OCI-LY3 (cell line): ENCODE measurements at regions not wholly inside any gene's neighbourhood (a gene's known extent, or its start where the extent isn't known, plus 50 kb on each side); places are given as distances from the start of the nearest gene placed in this dataset.

Source experiments
- H2AFZ ChIP-seq: fragments of 200-600, 300-600 bp; shearing (Covaris generic); 2 replicates; pipeline ENCODE4 v1.6.0; 2014; ENCODE audit warnings: antibody characterized with exemption, low read depth, low read length
- H3K27ac ChIP-seq: fragments of 200-600, 300-600 bp; sonication (generic); 2 replicates; pipeline ENCODE4 v1.5.1; 2014; ENCODE audit warnings: mild to moderate bottlenecking, low read length, moderate library complexity, mixed read lengths
- H3K27me3 ChIP-seq: fragments of 200-600, 300-600 bp; sonication (generic); 2 replicates; pipeline ENCODE4 v1.6.1; 2014; ENCODE audit warnings: low read depth, low read length, mixed read lengths
- H3K36me3 ChIP-seq: fragments of 200-600, 300-600 bp; sonication (generic); replicated peaks from 2 replicates; pipeline ENCODE3; 2014; ENCODE audit warnings: low read depth, low read length, mixed read lengths
- H3K4me1 ChIP-seq: fragments of 300-600, 200-600 bp; sonication (generic); 2 replicates; pipeline ENCODE4 v1.6.1; 2014; ENCODE audit warnings: low read length, mixed read lengths
- H3K4me2 ChIP-seq: fragments of 200-600, 300-600 bp; sonication (generic); 2 replicates; pipeline ENCODE4 v1.6.1; 2014; ENCODE audit warnings: low read length, mixed read lengths
- H3K4me3 ChIP-seq: fragments of 300-600, 200-600 bp; sonication (generic); 2 replicates; pipeline ENCODE4 v1.5.1; 2014; ENCODE audit warnings: antibody characterized with exemption, mild to moderate bottlenecking, low read length, moderate library complexity
- H3K79me2 ChIP-seq: fragments of 300-600, 200-600 bp; shearing (Covaris generic); 2 replicates; pipeline ENCODE4 v1.6.1; 2014; ENCODE audit warnings: mild to moderate bottlenecking, low read length, mixed read lengths
- H3K9ac ChIP-seq: fragments of 300-600, 200-600 bp; shearing (Covaris generic); 2 replicates; pipeline ENCODE4 v1.6.0; 2014; ENCODE audit warnings: mild to moderate bottlenecking, low read length, moderate library complexity
- H3K9me3 ChIP-seq: fragments of 200-600, 300-600 bp; shearing (Covaris generic); 2 replicates; pipeline ENCODE4 v1.6.1; 2014; ENCODE audit warnings: low read length, mixed read lengths; ENCODE audit not compliant: insufficient read depth
- H4K20me1 ChIP-seq: fragments of 200-600, 300-600 bp; sonication (generic); 2 replicates; pipeline ENCODE4 v1.6.1; 2016; ENCODE audit warnings: low read length, mixed read lengths; ENCODE audit not compliant: insufficient read depth
- CTCF ChIP-seq: fragments of 200-600, 300-600 bp; sonication (generic); IDR thresholded peaks from 2 replicates; pipeline ENCODE4 v1.5.1; 2014; ENCODE audit warnings: antibody characterized with exemption, low read length, low read depth
- EZH2phosphoT487 ChIP-seq: fragments of 200-600 bp; shearing (Covaris generic); IDR thresholded peaks from 2 replicates; pipeline ENCODE4 v1.6.1; 2018; ENCODE audit warnings: antibody characterized with exemption, mixed run types, low read depth

DNA sequence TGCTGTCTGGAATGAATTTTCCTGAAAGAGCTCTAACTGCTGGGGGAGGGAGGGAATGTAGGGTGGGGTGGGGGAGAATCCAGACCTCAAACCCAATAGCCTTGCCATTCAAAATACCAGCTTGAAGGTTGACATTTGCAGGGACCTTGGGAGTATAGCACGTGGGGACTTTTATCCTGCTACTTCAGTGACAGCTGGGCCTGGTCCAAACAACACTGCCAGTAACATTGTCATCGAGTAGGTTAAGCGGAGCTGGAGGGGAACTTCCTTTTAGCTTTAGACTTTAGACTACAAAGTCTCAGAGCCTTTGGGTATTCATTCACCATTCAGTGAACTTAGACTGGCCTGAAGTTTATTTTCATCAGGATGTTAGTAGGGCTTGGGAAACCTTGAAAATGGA, 248.7 kb downstream of the MEIS1 start:
- Histone ChIP-seq H2AFZ (no peak overlapping the region), H3K4me3 (no peak overlapping the region), H3K27ac (no peak overlapping the region), H3K36me3 (no peaks in the 10 kb centered on the region), H3K27me3 (no peaks in the 10 kb centered on the region), H3K79me2 (no peaks in the 10 kb centered on the region), H4K20me1 (no peaks in the 10 kb centered on the region), H3K4me1 (peaks cover 7% of the 10 kb centered on the region), H3K9me3 (no peaks in the 10 kb centered on the region), H3K4me2 (no peak overlapping the region), H3K9ac (no peak overlapping the region)
- TF ChIP-seq EZH2phosphoT487, result no peak
- no peak for TF ChIP-seq CTCF

DNA sequence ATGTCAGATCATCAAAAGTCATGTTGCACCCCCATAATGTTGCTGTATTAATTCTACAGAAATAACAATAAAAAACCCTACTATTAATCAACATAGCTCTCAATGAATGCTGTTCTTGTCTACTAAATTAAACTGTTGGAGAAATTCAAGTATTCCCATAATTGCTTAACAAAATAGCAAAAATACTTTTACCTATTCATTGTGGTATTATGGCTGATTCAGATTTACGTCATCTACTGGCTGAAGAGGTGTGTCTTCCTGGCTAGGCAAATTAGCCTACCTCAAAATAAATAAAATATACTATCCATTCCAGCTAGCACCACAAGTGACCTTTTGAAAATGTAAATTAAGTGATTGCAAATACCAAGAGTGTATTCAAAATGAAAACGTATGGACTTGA, 249.4 kb downstream of the MEIS1 start:
- Histone ChIP-seq H3K9ac (no peak overlapping the region), H3K27ac (no peak overlapping the region), H3K79me2 (no peaks in the 10 kb centered on the region), H3K9me3 (no peaks in the 10 kb centered on the region), H3K4me2 (no peak overlapping the region), H3K4me1 (peaks cover 7% of the 10 kb centered on the region), H3K27me3 (no peaks in the 10 kb centered on the region), H2AFZ (no peak overlapping the region), H4K20me1 (no peaks in the 10 kb centered on the region), H3K36me3 (no peaks in the 10 kb centered on the region), H3K4me3 (no peak overlapping the region)
- no peak for TF ChIP-seq CTCF
- no peak for TF ChIP-seq EZH2phosphoT487

DNA sequence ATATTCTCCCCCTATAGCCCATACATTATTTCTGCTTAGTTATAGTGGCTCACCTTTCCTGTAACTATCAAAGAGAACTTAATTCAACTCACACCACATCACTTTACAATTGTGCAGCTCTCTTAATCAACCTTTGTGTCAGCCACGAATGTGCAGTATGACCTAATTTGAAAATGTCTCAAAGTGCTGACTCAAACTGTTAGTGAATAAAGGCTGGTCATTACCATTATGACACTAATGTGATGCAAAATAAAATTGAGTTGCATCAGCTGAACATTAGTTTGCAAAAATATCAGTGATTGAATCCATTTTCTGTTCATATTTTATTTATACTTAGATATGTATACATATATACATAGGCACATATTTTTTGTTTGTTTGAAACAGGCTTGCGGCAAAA, 251.8 kb downstream of the MEIS1 start:
- H3K36me3 ChIP-seq, result no peaks in the 10 kb centered on the region
- H4K20me1 ChIP-seq, result no peaks in the 10 kb centered on the region
- no peak for TF ChIP-seq CTCF
- H3K4me2 ChIP-seq, result no peak overlapping the region
- no peaks in the 10 kb centered on the region for H3K9me3 ChIP-seq
- peaks cover 7% of the 10 kb centered on the region for H3K4me1 ChIP-seq
- no peak overlapping the region for H3K4me3 ChIP-seq
- no peaks in the 10 kb centered on the region for H3K79me2 ChIP-seq
- H2AFZ ChIP-seq, result peak overlapping the region; percentile 19; the same call in 1 of the 2 replicates
- H3K9ac ChIP-seq, result no peak overlapping the region
- H3K27ac ChIP-seq, result no peak overlapping the region
- 0 out of 2 replicates have a peak, but pooled peaks cover 6% of the 10 kb centered on the region for H3K27me3 ChIP-seq

GRCh38 chr2:66688951-66689350, 254.0 kb downstream of the MEIS1 start:
- Histone ChIP-seq H4K20me1 (no peaks in the 10 kb centered on the region), H3K79me2 (no peaks in the 10 kb centered on the region), H3K4me3 (no peak overlapping the region), H3K9ac (no peak overlapping the region), H2AFZ (no peak overlapping the region), H3K27me3 (0 out of 2 replicates have a peak, but pooled peaks cover 6% of the 10 kb centered on the region), H3K4me2 (no peak overlapping the region), H3K9me3 (no peaks in the 10 kb centered on the region), H3K27ac (no peak overlapping the region), H3K36me3 (no peaks in the 10 kb centered on the region), H3K4me1 (peaks cover 7% of the 10 kb centered on the region)
- TF ChIP-seq CTCF (no peak), EZH2phosphoT487 (no peak)
